ENCODE measurements at regions not wholly inside any gene's neighbourhood (a gene's known extent, or its start where the extent isn't known, plus 50 kb on each side); places are given as distances from the start of the nearest gene placed in this dataset.

DNA sequence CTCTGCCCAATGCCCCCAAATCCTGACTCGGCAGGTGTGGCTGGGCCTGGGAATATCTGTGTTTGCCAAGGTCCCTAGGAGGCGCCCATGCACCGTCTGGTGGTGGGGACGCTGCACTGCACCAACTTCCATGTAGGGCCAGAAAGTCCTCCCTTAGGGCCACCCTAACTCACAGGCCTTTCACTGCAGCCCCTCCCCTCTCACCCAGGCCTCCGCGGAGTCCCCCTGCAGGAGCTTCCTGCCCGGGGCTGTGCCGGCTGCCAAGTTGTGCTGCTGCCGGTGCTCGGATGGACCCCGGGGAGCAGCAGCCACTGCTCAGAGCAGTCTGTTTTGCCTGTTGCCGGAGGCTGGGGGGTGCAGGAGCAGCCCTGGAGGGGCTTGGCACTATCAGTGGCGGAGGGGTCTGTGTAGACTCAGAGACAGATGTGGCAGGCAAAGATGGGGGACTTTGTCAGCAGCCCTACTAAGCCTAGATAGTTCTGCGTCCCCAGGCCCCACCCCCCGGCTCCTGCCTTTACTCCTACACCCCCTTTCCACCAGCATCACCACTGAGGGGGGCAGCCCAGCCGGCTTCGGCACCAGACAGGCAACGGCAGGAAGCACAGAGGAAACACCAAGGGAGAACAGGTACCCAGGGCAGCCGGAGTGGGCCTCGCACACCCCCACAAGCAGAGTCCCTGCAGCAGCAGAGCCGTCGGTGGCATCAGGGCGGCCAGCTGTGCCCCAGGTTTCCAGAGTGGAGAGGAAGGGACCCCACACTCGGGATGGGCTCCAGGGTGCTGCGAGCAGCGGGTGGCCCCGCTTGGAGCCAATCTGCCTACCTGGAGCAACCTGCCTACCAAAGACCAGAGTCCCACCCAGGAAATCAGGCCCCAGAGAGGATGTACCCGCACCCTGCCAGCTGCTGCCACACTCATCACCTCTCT, 124.3 kb downstream of the TRIM29 start:
- no peak for DNase-seq (ENCODE audit: low spot score)

- no peak for DNase-seq (ENCODE audit: low spot score)
Measured at GRCh38 chr11:120012245-120012644, 125.7 kb downstream of the TRIM29 start.

GRCh38 chr11:120011836-120012235, 126.1 kb downstream of the TRIM29 start:
- no peak for DNase-seq (ENCODE audit: low spot score)

- DNase-seq (ENCODE audit: low spot score), result no peak
Measured at GRCh38 chr11:120010775-120011174, 127.1 kb downstream of the TRIM29 start.

GRCh38 chr11:120009938-120010337, 128.0 kb downstream of the TRIM29 start:
- DNase-seq (ENCODE audit: low spot score), result no peak

DNA sequence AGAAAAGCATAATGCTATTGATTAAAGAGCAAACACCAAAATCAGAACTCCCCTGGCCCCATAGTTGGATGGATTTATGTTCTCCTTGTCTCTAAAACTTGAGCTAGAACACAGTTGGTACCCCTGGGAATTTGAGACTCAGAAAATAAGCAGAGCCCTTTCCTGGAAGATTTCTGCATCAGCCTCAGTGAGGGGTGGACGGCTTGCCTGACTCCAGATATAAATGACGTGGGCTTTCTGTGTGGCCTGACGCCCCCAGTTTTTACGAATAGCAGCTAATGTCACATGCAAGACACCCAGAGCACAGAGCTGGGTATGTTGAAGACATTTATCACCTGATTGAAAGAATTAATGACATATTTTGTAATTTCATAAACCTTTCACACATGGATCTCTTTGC, 130.8 kb downstream of the TRIM29 start:
- DNase-seq (ENCODE audit: low spot score), result no peak

DNA sequence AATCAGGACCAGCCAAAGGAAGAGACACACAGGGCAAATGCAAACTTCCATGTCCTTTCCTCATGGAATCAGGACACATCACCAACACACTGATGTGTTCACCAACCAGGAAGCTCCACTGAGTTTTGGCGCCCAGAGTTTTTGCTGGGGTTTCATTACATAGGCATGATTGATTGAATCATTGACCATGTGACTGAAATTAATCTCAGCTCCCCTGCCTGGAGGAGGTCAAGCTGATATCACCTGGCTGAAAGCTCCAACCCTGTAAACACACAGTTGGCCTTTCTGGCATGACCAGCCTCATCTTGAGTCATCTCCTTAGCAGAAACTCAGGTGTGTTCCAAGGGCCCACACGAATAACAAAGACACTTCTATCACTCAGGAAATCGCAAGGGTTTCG, 133.2 kb downstream of the TRIM29 start:
- no peak for DNase-seq (ENCODE audit: low spot score)

DNA sequence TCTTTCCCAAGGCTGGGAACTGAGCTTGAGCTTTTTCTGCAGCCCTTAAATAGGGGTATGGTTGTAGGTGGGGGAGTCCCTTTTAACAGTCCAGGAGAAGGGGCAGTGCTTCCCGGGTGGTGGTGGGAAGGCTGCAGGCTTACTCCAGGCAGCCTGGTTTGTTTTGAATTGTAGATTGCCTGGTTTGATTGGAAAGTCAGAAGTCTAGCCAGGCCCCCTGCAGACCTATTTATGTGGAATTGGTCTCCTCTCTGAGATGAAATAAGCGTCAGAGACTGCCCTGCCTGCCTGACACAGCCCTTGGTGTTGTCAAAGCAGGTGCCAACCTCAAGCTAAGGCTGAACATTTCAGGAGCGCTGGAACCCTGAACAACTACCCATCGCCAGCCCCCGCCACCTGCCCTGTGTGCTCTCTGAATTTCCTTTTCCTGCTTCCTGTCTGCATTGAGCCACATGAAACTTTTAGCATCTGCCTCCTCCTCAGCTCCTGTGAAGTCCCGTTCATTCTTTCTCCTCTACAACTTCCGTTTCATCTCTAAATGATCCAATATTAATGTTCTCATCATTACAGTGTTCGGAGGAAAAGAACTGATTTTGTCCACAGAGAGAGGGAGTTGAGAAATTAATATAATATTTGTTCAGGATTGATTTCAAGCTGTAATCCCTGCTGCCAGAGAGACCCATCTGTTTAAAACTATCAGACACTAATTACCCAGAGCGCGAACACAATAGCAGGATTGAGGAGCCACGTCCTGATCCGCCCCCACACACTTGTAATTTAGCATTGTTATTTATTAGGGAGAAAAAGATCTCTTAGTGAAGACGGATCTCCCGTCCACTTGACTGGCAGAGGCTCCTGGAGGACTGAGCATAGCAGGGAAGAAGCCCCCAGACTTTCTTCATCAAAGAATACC, 136.5 kb downstream of the TRIM29 start:
- DNase-seq (ENCODE audit: low spot score), result no peak

- DNase-seq (ENCODE audit: low spot score), result no peak
Measured at GRCh38 chr11:119999220-119999619, 138.7 kb downstream of the TRIM29 start.

- DNase-seq (ENCODE audit: low spot score), result no peak
Measured at GRCh38 chr11:119996556-119996955, 141.4 kb downstream of the TRIM29 start.

DNA sequence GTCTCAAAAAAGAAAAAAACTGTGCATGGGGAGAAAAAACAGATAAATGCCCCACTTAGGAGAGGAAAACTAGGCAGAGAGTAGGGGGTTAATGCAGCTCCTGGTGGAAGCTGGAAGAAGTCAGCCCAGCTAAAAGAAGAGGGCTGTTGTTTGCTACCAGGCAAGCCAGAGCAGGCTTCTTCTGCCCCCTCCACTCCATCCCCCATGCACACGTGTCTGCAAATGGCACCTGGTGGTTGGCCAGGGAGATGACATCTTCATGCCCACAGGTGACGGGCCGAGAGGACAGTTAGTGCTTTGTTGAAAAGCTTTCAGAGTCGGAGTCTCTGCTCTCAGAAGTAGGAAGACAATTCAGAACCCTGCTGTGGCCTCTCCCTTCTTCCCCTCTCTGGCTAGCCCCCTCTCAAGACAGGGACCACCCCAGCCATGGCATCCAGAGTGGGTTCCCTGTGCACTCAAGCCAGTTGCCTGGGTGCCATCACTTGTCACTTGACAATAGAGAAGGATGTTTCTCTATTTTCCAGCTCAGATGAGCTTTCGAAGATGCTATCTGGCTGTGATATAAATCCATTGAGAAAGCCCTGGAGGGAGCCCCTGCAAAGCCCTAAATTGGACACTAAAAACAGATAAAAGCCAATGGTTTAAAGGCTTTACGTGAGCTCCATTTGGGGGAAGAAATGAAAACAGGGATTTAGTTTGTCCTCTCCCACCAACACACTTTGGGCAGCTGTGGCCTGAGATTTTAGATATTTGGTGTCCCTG, 142.0 kb downstream of the TRIM29 start:
- DNase-seq (ENCODE audit: low spot score), result no peak

GRCh38 chr11:119993722-119994121, 144.2 kb downstream of the TRIM29 start:
- DNase-seq (ENCODE audit: low spot score), result no peak

GRCh38 chr11:119992171-119993051, 145.5 kb downstream of the TRIM29 start:
- no peak for DNase-seq (ENCODE audit: low spot score)

- DNase-seq (ENCODE audit: low spot score), result no peak
Measured at GRCh38 chr11:119991669-119992068, 146.2 kb downstream of the TRIM29 start.

DNA sequence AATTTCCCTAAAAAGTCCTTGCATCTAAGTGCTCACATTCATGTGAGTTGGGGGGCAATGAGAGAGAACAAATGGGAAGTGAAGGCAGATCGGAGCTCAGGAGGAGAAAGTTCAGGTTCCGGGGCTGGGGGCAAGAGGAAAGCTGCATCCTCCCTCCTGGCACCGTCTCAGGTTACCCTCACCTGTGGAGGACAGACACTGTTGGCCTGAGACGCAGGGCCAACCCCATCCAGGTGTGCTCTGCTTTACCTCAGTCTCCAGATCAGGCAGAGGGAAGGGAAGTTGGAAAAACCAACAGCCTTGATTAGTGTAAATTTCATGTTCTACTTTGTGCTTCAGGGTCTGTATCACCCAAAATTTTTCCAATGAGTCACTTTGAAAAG, 146.9 kb downstream of the TRIM29 start:
- DNase-seq (ENCODE audit: low spot score), result no peak

- DNase-seq (ENCODE audit: low spot score), result no peak
Measured at GRCh38 chr11:119990309-119991021, 147.4 kb downstream of the TRIM29 start.

DNA sequence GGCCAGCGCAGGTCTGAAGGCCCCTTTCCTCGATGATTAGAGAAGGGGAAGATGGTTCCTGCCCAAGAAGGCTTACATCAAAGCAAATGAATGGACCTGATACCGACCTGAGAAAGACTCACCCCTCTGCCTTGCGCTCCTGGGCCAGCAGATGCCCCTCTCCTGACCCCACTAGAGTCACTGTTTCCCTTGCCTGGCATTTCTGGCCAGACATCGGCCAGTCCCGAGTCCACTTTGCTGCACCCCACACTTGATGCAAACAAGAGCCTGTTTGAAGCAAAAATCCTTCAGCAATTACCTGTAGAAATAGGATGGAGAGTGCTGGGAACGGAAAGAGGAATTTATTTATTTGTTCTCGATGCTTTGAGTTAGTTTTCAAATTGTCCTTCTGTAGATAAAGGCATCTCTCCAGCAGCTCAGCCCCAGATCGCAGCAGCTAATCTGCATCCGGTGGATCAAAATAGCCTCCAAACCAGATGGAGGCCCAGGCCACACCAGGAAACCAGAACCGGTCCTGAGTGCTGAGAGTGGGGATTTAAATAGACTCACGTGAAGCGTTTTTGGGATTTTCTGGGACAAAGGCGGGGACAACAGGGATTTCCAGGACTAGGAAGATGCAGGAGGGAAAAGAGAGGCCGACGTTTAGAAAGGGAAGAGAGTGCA, 148.6 kb downstream of the TRIM29 start:
- DNase-seq (ENCODE audit: low spot score), result no peak

DNA sequence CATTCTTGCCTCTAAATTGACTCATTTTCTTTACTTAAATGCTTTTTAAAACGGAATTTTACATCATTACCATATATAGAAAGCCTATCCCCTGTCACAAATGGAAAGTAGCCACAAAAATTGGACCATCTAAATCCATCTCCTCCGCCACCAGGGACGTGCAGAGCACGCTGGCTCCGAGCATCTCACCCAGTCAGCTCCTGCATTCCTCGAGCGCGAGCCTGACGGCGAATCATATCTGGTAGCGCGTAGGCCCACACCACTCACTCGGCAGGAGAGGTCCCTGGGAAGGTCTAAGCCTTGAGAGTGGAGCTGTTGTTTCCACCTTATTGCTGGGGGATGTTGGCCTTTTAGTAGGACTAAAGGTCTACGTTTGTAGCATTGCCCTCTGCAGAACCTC, 152.4 kb downstream of the TRIM29 start:
- no peak for DNase-seq (ENCODE audit: low spot score)

DNA sequence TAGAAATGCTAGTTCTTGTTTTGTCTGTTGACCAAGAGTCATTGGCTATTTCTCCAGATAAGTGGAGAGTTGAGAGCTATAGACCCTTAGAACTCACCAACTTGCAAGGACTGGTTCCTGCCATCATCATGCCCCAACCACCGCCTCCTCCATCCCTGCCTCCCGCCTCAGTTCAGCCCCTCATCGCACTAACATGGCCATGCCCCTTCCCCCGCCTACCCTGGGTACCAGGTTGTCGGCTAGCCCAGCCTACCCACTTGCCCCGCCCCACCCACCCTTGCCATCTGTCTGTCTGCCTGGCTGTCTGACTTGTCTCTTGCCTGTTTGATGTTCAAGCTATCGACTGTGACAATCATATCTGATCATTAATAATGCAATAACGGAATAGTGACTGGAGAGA, 154.1 kb downstream of the TRIM29 start:
- no peak for DNase-seq (ENCODE audit: low spot score)

DNA sequence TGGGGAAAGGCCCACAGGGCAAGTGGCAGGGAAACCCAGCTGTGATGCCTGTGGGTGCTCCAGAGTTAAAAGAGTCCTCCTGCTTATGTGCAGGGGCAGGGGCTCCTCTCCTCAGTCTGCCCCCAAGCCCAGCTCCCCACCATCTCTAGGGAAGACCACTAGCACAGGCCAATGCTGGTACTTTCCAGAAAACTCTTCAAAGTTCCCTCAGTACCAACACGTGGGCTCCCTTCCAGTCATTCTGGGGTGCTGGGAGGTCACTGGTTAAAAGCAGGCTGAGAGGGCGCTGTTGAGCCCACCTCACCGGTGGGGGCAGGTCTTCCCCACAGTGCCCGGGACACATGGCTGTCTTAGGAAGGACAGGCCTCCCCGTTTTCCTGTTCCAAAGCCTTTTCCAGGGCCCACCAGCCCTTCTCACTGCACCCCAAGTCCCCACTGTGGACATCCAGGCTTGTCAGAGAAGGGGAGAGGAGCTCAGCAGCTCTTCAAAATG, 154.6 kb downstream of the TRIM29 start:
- DNase-seq (ENCODE audit: low spot score), result no peak
